GM12874 (cell line): ENCODE measurements at regions not wholly inside any gene's neighbourhood (a gene's known extent, or its start where the extent isn't known, plus 50 kb on each side); places are given as distances from the start of the nearest gene placed in this dataset.

Experiments
- TF ChIP-seq, protein P1 (sequence below): IDR thresholded peaks from 2 replicates; pipeline ENCODE4 v1.5.1; 2011; ENCODE audit warnings: low read depth, mild to moderate bottlenecking, control low read depth, low read length, moderate library complexity; ENCODE audit not compliant: insufficient read depth

DNA sequence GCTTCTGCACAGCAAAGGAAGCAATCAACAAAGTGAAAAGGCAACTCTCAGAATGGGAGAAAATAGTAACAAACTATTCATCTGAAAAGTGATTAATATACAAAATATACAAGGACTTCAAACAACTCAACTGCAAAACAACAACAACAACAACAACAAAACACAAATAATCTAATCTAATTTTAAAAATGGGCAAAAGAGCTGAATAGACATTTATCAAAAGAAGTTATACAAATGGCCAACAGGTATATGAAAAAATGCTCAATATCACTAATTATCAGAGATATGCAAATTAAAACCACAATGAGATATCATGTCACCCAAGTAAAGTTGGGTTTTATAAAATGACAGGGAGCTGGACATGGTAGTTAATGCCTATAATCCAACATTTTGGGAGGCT lies 602.8 kb upstream of the DIAPH2 start:
- TF ChIP-seq, protein P1, sequence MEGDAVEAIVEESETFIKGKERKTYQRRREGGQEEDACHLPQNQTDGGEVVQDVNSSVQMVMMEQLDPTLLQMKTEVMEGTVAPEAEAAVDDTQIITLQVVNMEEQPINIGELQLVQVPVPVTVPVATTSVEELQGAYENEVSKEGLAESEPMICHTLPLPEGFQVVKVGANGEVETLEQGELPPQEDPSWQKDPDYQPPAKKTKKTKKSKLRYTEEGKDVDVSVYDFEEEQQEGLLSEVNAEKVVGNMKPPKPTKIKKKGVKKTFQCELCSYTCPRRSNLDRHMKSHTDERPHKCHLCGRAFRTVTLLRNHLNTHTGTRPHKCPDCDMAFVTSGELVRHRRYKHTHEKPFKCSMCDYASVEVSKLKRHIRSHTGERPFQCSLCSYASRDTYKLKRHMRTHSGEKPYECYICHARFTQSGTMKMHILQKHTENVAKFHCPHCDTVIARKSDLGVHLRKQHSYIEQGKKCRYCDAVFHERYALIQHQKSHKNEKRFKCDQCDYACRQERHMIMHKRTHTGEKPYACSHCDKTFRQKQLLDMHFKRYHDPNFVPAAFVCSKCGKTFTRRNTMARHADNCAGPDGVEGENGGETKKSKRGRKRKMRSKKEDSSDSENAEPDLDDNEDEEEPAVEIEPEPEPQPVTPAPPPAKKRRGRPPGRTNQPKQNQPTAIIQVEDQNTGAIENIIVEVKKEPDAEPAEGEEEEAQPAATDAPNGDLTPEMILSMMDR: no peak

DNA sequence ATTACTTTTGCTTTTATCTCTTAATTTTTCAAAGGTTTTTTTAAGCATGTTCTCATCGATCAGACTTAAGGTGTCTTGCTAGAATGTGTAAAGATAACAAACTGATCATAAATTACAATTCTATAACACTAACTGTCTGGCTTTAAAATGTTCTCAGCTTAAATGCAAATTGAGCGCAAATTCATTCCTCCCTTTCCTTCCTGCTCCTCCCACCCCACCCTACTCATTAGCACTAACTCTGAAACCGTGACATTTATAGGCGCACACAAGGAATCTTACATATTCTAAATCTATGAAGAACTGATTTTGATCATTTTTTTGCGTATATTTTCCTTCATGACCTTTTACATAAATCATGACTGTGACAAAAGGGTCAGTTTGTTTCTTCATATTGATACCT lies 590.0 kb upstream of the DIAPH2 start:
- TF ChIP-seq, protein P1: no peak

DNA sequence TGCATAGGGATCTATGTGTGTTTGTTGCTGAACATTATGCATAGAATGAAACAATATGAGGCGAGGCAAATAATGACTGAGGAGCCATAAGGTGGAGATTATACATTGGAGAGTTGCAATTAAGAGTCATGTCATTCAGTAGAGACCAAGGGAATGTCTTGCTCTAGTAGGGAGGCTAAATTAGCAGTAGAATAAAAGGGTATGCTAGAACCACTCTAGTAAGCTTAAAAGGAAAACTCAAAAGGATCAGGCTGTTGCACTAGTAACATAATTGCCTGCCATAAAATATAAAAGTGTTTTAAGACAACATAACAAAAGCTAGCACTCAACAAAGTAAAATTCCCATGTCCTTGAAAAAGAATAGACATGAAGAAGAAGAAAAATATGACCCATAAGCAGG lies 586.2 kb upstream of the DIAPH2 start:
- TF ChIP-seq, protein P1: no peak

DNA sequence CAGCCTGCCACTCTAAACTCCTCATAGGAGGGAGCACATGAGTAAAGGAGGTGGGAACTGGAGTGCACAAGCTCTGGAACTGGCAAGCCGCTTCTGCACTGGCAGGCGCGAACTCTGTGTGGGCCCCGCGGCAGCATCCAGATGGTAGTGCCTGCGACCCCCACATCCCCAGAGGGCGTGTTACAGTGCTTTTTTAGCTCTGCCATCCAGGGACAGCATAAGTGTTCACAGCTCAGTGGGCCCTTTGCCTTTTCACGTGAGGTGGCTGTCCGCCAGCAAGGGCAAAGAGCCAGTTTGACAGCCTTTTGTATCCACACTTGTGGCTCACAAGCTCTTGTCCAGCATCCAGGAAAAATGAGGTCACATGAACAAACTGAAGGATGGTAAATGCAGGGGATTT lies 581.6 kb upstream of the DIAPH2 start:
- TF ChIP-seq, protein P1: no peak

DNA sequence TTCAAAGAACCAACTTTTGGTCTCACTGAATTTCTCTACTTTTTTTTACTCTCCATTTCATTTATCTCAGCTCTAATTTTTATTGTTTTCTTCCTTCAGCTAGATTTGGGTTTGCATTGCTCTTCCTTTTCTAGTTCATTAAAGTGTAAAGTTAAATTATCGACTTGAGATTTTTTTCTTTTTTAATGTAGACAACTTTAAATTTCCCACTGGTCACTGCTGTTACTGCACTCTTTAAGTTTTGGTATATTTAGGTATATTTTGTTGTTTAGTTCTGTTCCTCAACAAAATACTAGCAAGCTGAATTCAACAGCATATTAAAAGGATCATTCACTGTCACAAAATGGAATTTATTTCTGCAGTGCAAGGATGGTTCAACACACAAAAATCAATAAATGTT lies 572.0 kb upstream of the DIAPH2 start:
- TF ChIP-seq, protein P1: no peak

DNA sequence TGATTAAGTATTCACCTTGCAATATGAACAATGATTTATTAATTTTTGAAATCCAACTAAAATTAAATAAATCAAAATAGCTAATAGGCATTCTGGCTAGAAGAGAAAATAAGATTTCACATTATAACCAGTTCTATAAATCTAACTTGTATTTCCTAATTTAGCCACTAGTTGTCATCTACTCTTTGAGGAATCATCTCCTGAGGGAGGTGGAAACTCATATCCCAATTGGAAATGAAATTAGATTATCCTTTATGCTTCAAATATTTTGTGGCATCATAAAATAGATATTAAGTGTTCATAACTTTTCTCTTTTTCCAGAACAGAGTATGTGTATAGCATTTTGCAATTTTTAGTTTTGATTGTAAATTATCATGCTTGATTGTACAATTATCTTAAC lies 558.5 kb upstream of the DIAPH2 start:
- TF ChIP-seq, protein P1: no peak

DNA sequence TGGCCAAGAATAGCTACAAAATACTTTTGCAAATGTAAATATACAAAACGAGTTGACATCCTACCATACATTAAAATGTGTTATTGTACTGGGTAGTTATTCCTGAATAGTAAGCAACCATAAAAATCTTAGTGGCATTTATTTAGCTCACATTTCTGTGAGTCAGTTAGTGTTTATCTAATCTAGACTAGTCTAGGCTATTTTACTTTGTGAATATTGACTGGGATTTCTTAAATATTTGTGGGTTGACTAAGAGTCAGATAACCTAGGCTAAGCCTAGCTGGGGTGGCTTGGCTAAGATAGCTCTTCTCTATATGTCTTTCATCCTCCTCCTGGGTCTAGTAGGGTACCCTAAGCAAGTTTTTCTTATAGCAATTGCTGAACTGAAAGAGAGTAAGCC lies 543.8 kb upstream of the DIAPH2 start:
- TF ChIP-seq, protein P1: no peak

DNA sequence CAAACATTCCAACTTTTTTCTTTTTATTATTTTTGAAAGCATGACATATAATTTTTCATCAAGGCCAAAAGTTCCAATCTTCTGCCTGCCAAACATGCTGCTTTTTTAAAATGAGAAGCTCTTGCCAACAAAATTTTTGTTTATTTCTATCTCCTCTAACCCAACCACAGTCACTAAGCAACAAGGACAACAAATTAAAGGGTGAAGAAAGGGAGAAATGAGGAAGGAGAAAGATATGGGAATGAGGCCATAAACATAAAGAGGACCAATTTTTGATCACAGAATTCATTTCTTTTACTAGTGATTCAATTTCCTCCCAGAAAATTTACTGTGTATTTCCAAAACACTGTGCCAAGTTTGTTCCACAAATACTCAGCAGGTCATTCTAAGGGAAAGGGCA lies 537.0 kb upstream of the DIAPH2 start:
- TF ChIP-seq, protein P1: no peak
